Kidney epithelial cell (primary cell): ENCODE measurements at regions not wholly inside any gene's neighbourhood (a gene's known extent, or its start where the extent isn't known, plus 50 kb on each side); places are given as distances from the start of the nearest gene placed in this dataset.
"Not testable (repeated sequence)": the region's sequence is repeated elsewhere in the genome, so short reads cannot be mapped to it uniquely, and the experiment has no call there.

Source experiments
- DNase-seq: peaks from one replicate; pipeline ENCODE4 v3.0.0-alpha.2; 2010; ENCODE audit warnings: low read depth
- H3K27me3 ChIP-seq: 2 replicates; pipeline ENCODE4 v1.6.0; 2011; ENCODE audit warnings: low read length; ENCODE audit not compliant: control insufficient read depth, insufficient read depth
- H3K36me3 ChIP-seq: 2 replicates; pipeline ENCODE4 v1.5.1; 2011; ENCODE audit warnings: low read length; ENCODE audit not compliant: control insufficient read depth, insufficient read depth
- H3K4me3 ChIP-seq: 2 replicates; pipeline ENCODE4 v1.5.1; 2011; ENCODE audit warnings: low read depth, mild to moderate bottlenecking, control low read depth, low read length

- not testable (repeated sequence) for H3K4me3 ChIP-seq, H3K36me3 ChIP-seq, DNase-seq, H3K27me3 ChIP-seq
Observed at GRCh38 chr1:146310579-146310978, 81.8 kb upstream of the NOTCH2NLA start.

GRCh38 chr1:146309427-146309826, 80.6 kb upstream of the NOTCH2NLA start:
- DNase-seq, H3K36me3 ChIP-seq, H3K4me3 ChIP-seq, H3K27me3 ChIP-seq: not testable (repeated sequence)

GRCh38 chr1:146308892-146309291, 80.1 kb upstream of the NOTCH2NLA start:
- not testable (repeated sequence) for H3K4me3 ChIP-seq, DNase-seq, H3K27me3 ChIP-seq, H3K36me3 ChIP-seq

- not testable (repeated sequence) for H3K27me3 ChIP-seq, H3K4me3 ChIP-seq, DNase-seq, H3K36me3 ChIP-seq
Observed at GRCh38 chr1:146308152-146308551, 79.3 kb upstream of the NOTCH2NLA start.

GRCh38 chr1:146307632-146308031, 78.8 kb upstream of the NOTCH2NLA start:
- not testable (repeated sequence) for H3K36me3 ChIP-seq, H3K27me3 ChIP-seq, H3K4me3 ChIP-seq, DNase-seq

- not testable (repeated sequence) for DNase-seq, H3K36me3 ChIP-seq, H3K4me3 ChIP-seq, H3K27me3 ChIP-seq
Observed at GRCh38 chr1:146306651-146307050, 77.8 kb upstream of the NOTCH2NLA start.

GRCh38 chr1:146305442-146305841, 76.6 kb upstream of the NOTCH2NLA start:
- not testable (repeated sequence) for H3K4me3 ChIP-seq, H3K36me3 ChIP-seq, DNase-seq, H3K27me3 ChIP-seq

GRCh38 chr1:146298575-146298897, 69.7 kb upstream of the NOTCH2NLA start:
- H3K4me3 ChIP-seq, H3K36me3 ChIP-seq, DNase-seq, H3K27me3 ChIP-seq: not testable (repeated sequence)

- H3K4me3 ChIP-seq, H3K27me3 ChIP-seq, DNase-seq, H3K36me3 ChIP-seq: not testable (repeated sequence)
Observed at GRCh38 chr1:146297781-146298574, 69.2 kb upstream of the NOTCH2NLA start.

GRCh38 chr1:146292940-146293936, 64.4 kb upstream of the NOTCH2NLA start:
- H3K4me3 ChIP-seq, H3K27me3 ChIP-seq, H3K36me3 ChIP-seq, DNase-seq: not testable (repeated sequence)

- DNase-seq, H3K27me3 ChIP-seq, H3K4me3 ChIP-seq, H3K36me3 ChIP-seq: not testable (repeated sequence)
Observed at GRCh38 chr1:146292424-146292823, 63.6 kb upstream of the NOTCH2NLA start.

- DNase-seq, H3K36me3 ChIP-seq, H3K4me3 ChIP-seq, H3K27me3 ChIP-seq: not testable (repeated sequence)
Observed at GRCh38 chr1:146287881-146288280, 59.1 kb upstream of the NOTCH2NLA start.

GRCh38 chr1:146284760-146285159, 55.9 kb upstream of the NOTCH2NLA start:
- H3K36me3 ChIP-seq, H3K27me3 ChIP-seq, DNase-seq, H3K4me3 ChIP-seq: not testable (repeated sequence)

GRCh38 chr1:146283527-146283880, 54.7 kb upstream of the NOTCH2NLA start:
- not testable (repeated sequence) for H3K36me3 ChIP-seq, H3K27me3 ChIP-seq, DNase-seq, H3K4me3 ChIP-seq
